Stomach (tissue), 8 donors: ENCODE measurements at regions not wholly inside any gene's neighbourhood (a gene's known extent, or its start where the extent isn't known, plus 50 kb on each side); places are given as distances from the start of the nearest gene placed in this dataset.

Source experiments
- DNase-seq, 2 donors: peaks; one replicate each; pipeline versions ENCODE4 v3.0.0 to v3.0.0-alpha.2; 2013 to 2019
- H3K27ac ChIP-seq, 5 donors: fragments of 200-600 bp in 4 of 5; sonication (generic) in 4 of 5; one replicate each; pipeline ENCODE4 v1.5.1; 2013 to 2019; ENCODE audit warnings: mild to moderate bottlenecking in 1 of 5, moderate library complexity in 1 of 5
- H3K27me3 ChIP-seq, 3 donors: fragments of 200-600 bp; sonication (generic); one replicate each; pipeline ENCODE4 v1.5.1; 2017 to 2019; ENCODE audit warnings: mixed run types in 1 of 3
- H3K36me3 ChIP-seq, 4 donors: fragments of 200-600 bp; sonication (generic); 1 replicate in 3 of 4; 2 replicates in 1 of 4; pipeline ENCODE4 v1.5.1; 2016 to 2019
- H3K4me1 ChIP-seq, 4 donors: fragments of 200-600 bp; sonication (generic); one replicate each; pipeline ENCODE4 v1.5.1; 2016 to 2019
- H3K4me3 ChIP-seq, 4 donors: fragments of 200-600 bp; sonication (generic) in 3 of 4; one replicate each; pipeline ENCODE4 v1.5.1; 2016 to 2019; ENCODE audit warnings: mild to moderate bottlenecking in 1 of 4
- H3K9me3 ChIP-seq, 4 donors: fragments of 200-600 bp; sonication (generic); one replicate each; pipeline ENCODE4 v1.5.1; 2016 to 2019
- CTCF ChIP-seq, 7 experiments: fragments of 450-650 bp in 4 of 7; fragments of 200-600 bp in 3 of 7; sonication (generic) in 3 of 7; IDR thresholded peaks; one replicate each; pipeline ENCODE4 v1.5.1; 2016 to 2019; ENCODE audit warnings: antibody characterized with exemption in 7 of 7, control low read depth in 2 of 7, mild to moderate bottlenecking in 1 of 7
- EP300 ChIP-seq: sonication (generic); formaldehyde crosslinking; IDR thresholded peaks from one replicate; pipeline ENCODE4 v1.6.1; 2017; ENCODE audit warnings: antibody characterized with exemption
- POLR2A ChIP-seq, 4 donors: fragments of 450-650 bp; IDR thresholded peaks; one replicate each; pipeline ENCODE4 v1.6.1; 2016; ENCODE audit warnings: antibody characterized with exemption in 4 of 4, control low read depth in 2 of 4, mild to moderate bottlenecking in 1 of 4, moderate library complexity in 1 of 4
- POLR2AphosphoS5 ChIP-seq, 3 donors: sonication (generic); formaldehyde crosslinking; IDR thresholded peaks; one replicate each; pipeline ENCODE4 v1.6.1; 2016; ENCODE audit warnings: antibody characterized with exemption in 3 of 3
- WGBS, 5 donors: extraction: QIAGEN DNeasy Blood & Tissue Kit in 3 of 5; methylation state at CpG; one replicate each; pipeline versions ENCODE4 v1.1.5 to v1.1.7; 2013 to 2018; 5-methylcytosine and 5-hydroxymethylcytosine counted together
- intact Hi-C: fragments of 100-400 bp; cut with DNase I; formaldehyde crosslinking; loops from one replicate; pipeline ENCODE4 v1.15.1; 2023; ENCODE audit warnings: low total_unique reads
- donor health status: healthy with polysubstance abuse.
- donor health status: Bipolar disorder and iron deficiency.
- donor health status: healthy.

DNA sequence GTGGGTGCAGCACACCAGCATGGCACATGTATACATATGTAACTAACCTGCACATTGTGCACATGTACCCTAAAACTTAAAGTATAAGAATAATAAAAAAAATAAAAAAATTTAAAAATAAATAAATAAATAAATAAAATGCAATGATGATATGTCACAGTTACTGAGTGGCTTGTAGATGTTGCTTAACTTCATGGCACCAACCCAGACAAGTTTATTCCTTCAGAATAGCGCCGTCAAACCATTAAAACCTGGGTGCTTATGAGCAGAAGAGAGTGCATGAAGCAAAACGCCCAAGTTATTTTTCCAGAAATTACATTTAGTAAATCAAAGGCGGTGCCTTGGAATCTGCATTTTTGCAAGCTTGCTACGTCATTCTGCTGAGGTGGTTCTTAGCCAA is 417.9 kb downstream of the AEBP2 start:
- WGBS, 5 donors = 83 to 92% (median 90%) methylated on average over 5 of the region's 5 CpGs
- H3K4me1 ChIP-seq = peaks cover 0 to 20% (median 2%) of the 10 kb centered on the region in 4 donors
- H3K27ac ChIP-seq = peak overlapping the region in 3 of 5 donors; percentile 72 to 79 (median 76)
- intact Hi-C loops = no loop called here
- H3K9me3 ChIP-seq = no peaks in the 10 kb centered on the region
- no peaks in the 10 kb centered on the region for H3K27me3 ChIP-seq
- H3K36me3 ChIP-seq = no peaks in the 10 kb centered on the region
- DNase-seq = no peak
- TF ChIP-seq EP300 (no peak), POLR2AphosphoS5 (IDR thresholded peaks at IDR 0.05) (no peak), POLR2A (IDR thresholded peaks at IDR 0.05) (no peak), CTCF (IDR thresholded peaks at IDR 0.05) (no peak)
- H3K4me3 ChIP-seq = no peak overlapping the region

DNA sequence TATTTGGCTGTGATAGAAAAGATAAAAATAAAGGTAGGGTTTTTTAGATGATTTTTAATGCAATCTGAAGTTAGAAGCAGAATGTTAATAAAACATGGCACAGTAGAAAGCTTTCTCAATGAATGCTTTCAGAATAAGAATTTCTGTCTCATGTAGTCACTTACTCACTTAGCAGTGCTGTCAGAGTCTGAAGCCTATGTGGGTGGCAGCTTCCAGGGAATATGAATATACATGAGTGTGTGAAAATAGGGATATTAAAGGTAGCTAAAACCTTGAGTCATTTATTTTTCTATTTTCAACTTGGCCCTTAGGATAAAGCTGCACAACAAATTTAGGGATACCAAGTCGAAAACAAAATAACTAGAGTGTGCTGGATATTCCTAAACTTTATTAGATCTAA is 427.9 kb downstream of the AEBP2 start:
- 78 to 86% (median 82%) methylated on average over 1 of the region's 1 CpG for WGBS, 5 donors
- Histone ChIP-seq H3K27ac (no peak overlapping the region), H3K4me1 (no peaks in the 10 kb centered on the region), H3K9me3 (no peaks in the 10 kb centered on the region), H3K27me3 (no peaks in the 10 kb centered on the region), H3K4me3 (no peak overlapping the region), H3K36me3 (no peaks in the 10 kb centered on the region)
- TF ChIP-seq POLR2AphosphoS5 (IDR thresholded peaks at IDR 0.05) = no peak
- no peak for TF ChIP-seq EP300
- TF ChIP-seq CTCF (IDR thresholded peaks at IDR 0.05) = no peak
- TF ChIP-seq POLR2A (IDR thresholded peaks at IDR 0.05) = no peak
- intact Hi-C loops = no loop called here
- DNase-seq = no peak

DNA sequence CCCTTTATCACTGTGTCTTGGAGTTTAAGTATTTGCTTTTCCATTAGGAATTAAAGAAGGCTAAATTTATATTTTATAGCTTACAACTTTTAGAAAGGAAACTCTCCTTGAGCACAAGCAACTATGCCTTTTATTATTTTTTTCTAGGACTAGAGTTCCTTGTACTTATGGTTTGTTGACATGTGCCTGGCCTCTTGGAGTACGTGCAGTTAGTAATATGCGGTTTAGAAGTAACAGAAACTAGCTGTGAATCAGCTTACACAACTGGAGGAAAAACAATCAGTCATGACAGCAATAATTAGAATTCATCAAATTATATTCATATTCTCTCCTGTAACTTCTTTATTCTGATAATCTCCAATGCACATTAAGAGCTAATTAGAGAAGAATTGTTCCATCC is 428.7 kb downstream of the AEBP2 start:
- WGBS, 5 donors = 12 to 38% (median 25%) methylated on average over 2 of the region's 2 CpGs
- TF ChIP-seq POLR2AphosphoS5 (IDR thresholded peaks at IDR 0.05) (no peak), CTCF (IDR thresholded peaks at IDR 0.05) (no peak), EP300 (no peak), POLR2A (IDR thresholded peaks at IDR 0.05) (no peak)
- H3K36me3 ChIP-seq = no peaks in the 10 kb centered on the region

GRCh38 chr12:19869413-19869812 is 430.1 kb downstream of the AEBP2 start:
- intact Hi-C loops = no loop called here
- H3K36me3 ChIP-seq = no peaks in the 10 kb centered on the region
- no peak overlapping the region for H3K27ac ChIP-seq
- TF ChIP-seq CTCF (IDR thresholded peaks at IDR 0.05) = no peak
- no peak for TF ChIP-seq POLR2AphosphoS5 (IDR thresholded peaks at IDR 0.05)
- no peak for TF ChIP-seq POLR2A (IDR thresholded peaks at IDR 0.05)
- no peak for TF ChIP-seq EP300
- H3K9me3 ChIP-seq = no peaks in the 10 kb centered on the region
- H3K4me1 ChIP-seq = no peaks in the 10 kb centered on the region
- no peaks in the 10 kb centered on the region for H3K27me3 ChIP-seq
- no peak for DNase-seq
- no peak overlapping the region for H3K4me3 ChIP-seq
- WGBS, 5 donors = 73 to 92% (median 81%) methylated on average over 5 of the region's 5 CpGs

More for the DNA sequence above, 428.7 kb downstream of the AEBP2 start:
- no peaks in the 10 kb centered on the region for H3K9me3 ChIP-seq
- no peaks in the 10 kb centered on the region for H3K27me3 ChIP-seq
- no peak overlapping the region for H3K4me3 ChIP-seq
- no peak overlapping the region for H3K27ac ChIP-seq
- H3K4me1 ChIP-seq = no peaks in the 10 kb centered on the region
- intact Hi-C loops = no loop called here
- no peak for DNase-seq
